ENCODE measurements at regions not wholly inside any gene's neighbourhood (a gene's known extent, or its start where the extent isn't known, plus 50 kb on each side); places are given as distances from the start of the nearest gene placed in this dataset.
"Not testable (repeated sequence)": the region's sequence is repeated elsewhere in the genome, so short reads cannot be mapped to it uniquely, and the experiment has no call there.

- WGBS, 10 experiments = 0 to 100% (median 60%) methylated on average over 1 to 6 of the region's 8 CpGs
- H3K4me1 ChIP-seq (replicated peaks in 1 of 2); H3K4me3 ChIP-seq; H3K27ac ChIP-seq; ATAC-seq (replicated peaks in 6 of 8); in situ Hi-C loops (cut with MboI; ENCODE audit: low pct_unique_long_range_greater_than_20kb in 2 of 9, low sequenced_read_pairs in 9 of 9, unreplicated experiment in 9 of 9): not testable (repeated sequence)
Measured at GRCh38 chr1:95167503-95167902, 50.3 kb downstream of the TLCD4 start.

- ATAC-seq (replicated peaks in 6 of 8) = no peak
- Histone ChIP-seq H3K4me3 (no peak overlapping the region), H3K27ac (no peak overlapping the region), H3K4me1 (replicated peaks in 1 of 2) (no peaks in the 10 kb centered on the region)
- WGBS, 10 experiments = 79 to 100% (median 96%) methylated on average over 2 of the region's 2 CpGs; no CpG with 5 or more reads in 4 of the 10 experiments
- in situ Hi-C loops (cut with MboI; ENCODE audit: low pct_unique_long_range_greater_than_20kb in 2 of 9, low sequenced_read_pairs in 9 of 9, unreplicated experiment in 9 of 9) = no loop called here
Measured at GRCh38 chr1:95168028-95168427, 50.9 kb downstream of the TLCD4 start.

- in situ Hi-C loops (cut with MboI; ENCODE audit: low pct_unique_long_range_greater_than_20kb in 2 of 9, low sequenced_read_pairs in 9 of 9, unreplicated experiment in 9 of 9) = no loop called here
- H3K27ac ChIP-seq = no peak overlapping the region
- whole genome bisulfite sequencing, 10 experiments = 40 to 100% (median 92%) methylated on average over 1 to 5 of the region's 5 CpGs; no CpG with 5 or more reads in 1 of the 10 experiments
- no peaks in the 10 kb centered on the region for H3K4me1 ChIP-seq (replicated peaks in 1 of 2)
- no peak for ATAC-seq (replicated peaks in 6 of 8)
- H3K4me3 ChIP-seq = no peak overlapping the region
Measured at GRCh38 chr1:95168761-95169351, 51.7 kb downstream of the TLCD4 start.

GRCh38 chr1:95169548-95169947 is 52.4 kb downstream of the TLCD4 start:
- Histone ChIP-seq H3K4me3 (no peak overlapping the region), H3K4me1 (replicated peaks in 1 of 2) (no peaks in the 10 kb centered on the region), H3K27ac (no peak overlapping the region)
- in situ Hi-C loops (cut with MboI; ENCODE audit: low pct_unique_long_range_greater_than_20kb in 2 of 9, low sequenced_read_pairs in 9 of 9, unreplicated experiment in 9 of 9) = no loop called here
- 57 to 97% (median 85%) methylated on average over 1 to 2 of the region's 2 CpGs; no CpG with 5 or more reads in 1 of the 10 experiments for WGBS, 10 experiments
- ATAC-seq (replicated peaks in 6 of 8) = peak in 2 of 8 experiments; percentile 65 to 87

DNA sequence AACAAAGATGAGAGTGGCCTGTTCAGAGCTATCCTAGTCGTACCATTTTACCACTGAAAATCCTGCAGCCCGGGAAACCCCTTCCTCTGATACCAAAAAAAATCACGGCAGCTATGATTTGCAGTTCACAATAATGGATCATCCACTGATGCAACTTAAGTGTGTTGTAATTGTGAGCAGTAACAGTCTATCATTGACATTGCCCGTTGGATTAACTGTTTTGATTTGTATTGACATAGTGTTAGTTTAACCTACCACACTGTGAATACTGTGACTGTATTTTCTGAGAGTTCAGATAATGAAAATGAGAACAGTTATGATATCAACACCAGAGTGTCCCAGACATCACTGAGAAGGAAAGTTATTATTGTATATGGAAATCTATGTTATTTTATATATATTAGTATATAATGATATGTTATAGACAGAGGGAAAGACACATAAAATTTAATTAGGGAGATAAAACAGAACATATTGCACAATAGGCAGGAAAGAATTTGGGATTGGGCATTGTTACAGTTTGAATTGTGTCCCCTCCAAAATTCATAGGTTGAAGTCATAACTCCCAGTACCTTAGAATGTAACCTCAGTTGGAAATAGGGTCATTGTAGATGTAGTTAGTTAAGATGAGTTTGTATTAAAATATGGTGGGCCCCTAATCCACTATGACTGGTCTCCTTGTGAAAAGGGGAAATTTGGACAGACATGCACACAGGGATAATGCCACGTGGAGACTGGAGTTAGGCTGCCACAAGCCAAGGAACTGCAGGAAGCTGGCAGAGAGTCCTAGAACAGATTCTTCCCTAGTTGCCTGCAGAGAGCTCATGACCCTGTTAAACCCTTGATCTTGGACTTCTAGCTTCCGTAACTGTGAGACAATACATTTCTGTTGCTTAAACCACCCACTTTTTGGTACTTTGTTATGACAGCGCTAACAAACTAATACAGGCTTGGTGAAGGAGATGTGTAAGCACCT is 54.4 kb downstream of the TLCD4 start:
- no peak overlapping the region for H3K27ac ChIP-seq
- in situ Hi-C loops (cut with MboI; ENCODE audit: low pct_unique_long_range_greater_than_20kb in 2 of 9, low sequenced_read_pairs in 9 of 9, unreplicated experiment in 9 of 9) = no loop called here
- H3K4me3 ChIP-seq = no peak overlapping the region
- no peak for ATAC-seq (replicated peaks in 6 of 8)
- no peaks in the 10 kb centered on the region for H3K4me1 ChIP-seq (replicated peaks in 1 of 2)
- WGBS, 10 experiments = 40 to 100% (median 80%) methylated on average over 1 to 7 of the region's 7 CpGs

DNA sequence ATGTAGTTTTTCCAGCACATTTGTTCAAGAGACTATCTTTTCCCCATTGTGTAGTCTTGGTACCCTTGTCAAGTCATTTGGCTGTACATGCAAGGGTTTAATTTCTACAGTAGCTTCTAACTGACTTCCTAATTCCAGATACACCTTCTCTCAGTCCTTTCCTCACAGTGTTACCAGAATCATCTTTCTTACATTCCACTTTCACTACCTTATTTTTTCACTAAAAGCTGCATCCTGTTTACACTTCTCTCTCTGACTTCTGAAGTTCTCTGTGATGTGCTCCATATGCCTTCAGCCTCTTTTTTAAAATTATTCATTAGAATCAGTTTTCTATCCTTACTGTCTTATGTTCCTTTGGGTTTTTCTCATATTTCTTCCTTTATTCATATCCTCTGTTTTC is 57.1 kb upstream of the RWDD3 start:
- ATAC-seq (replicated peaks in 6 of 8) = no peak
- in situ Hi-C loops (cut with MboI; ENCODE audit: low pct_unique_long_range_greater_than_20kb in 2 of 9, low sequenced_read_pairs in 9 of 9, unreplicated experiment in 9 of 9) = no loop called here
- H3K4me3 ChIP-seq = no peak overlapping the region
- H3K27ac ChIP-seq = no peak overlapping the region
- no peaks in the 10 kb centered on the region for H3K4me1 ChIP-seq (replicated peaks in 1 of 2)

DNA sequence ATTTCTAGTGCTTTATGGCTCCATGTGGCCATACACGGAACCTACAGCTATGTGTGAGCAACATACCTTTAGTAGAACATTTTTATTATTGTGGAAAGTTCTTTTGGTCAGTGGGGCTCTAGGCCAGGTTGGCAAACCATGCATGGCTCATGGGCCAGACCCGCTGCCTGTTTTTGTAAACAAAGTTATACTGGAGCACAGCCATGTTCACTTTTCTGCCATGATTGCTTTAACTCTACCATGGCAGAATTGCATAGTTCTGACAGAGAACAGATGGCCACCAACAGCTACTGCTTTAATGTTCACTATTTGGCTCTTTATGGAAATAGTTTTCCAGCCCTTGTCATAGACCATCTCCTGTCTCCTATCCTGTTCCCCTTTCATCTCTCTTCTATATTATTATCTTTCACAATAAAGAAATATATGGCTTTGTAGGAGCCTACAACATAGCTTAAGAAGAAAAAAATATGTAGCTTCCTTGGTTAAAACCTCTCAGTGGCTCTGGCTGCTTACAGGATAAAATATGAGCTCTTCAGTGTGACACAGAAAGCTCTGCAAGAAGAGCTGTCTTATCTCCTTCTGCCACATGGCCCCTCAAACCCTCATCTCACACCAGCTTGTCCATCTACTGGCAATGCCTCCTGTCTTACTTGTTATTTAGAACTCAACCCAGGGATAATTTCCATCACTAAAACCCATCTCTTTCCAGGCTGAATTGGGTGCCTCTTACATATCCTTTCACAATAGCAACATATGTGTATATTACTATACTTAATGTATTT is 54.6 kb upstream of the RWDD3 start:
- in situ Hi-C loops (cut with MboI; ENCODE audit: low pct_unique_long_range_greater_than_20kb in 2 of 9, low sequenced_read_pairs in 9 of 9, unreplicated experiment in 9 of 9) = no loop called here
- Histone ChIP-seq H3K4me1 (replicated peaks in 1 of 2) (no peaks in the 10 kb centered on the region), H3K27ac (no peak overlapping the region), H3K4me3 (no peak overlapping the region)
- ATAC-seq (replicated peaks in 6 of 8) = no peak
- 20 to 100% (median 86%) methylated on average over 1 to 2 of the region's 2 CpGs; no CpG with 5 or more reads in 2 of the 10 experiments for WGBS, 10 experiments

DNA sequence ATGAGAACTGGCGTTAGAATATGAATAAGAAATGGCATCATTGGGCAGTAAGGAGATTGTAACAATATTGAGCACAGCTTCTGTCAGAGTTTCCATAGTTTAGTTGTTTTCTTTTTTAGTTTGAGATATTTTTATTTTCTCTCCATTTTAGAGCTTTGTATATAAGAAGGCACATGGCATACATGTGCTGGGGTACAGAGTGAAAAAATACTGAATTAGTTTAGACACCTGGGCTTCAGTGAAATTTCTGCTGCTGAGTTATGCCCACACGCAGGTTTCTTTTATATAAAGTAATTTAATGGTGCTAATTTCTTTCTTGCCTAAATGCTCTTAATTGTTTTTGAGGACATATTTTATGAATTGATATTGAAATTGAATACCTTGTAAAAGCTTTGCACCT is 53.6 kb upstream of the RWDD3 start:
- Histone ChIP-seq H3K4me3 (no peak overlapping the region), H3K27ac (no peak overlapping the region), H3K4me1 (replicated peaks in 1 of 2) (no peaks in the 10 kb centered on the region)
- in situ Hi-C loops (cut with MboI; ENCODE audit: low pct_unique_long_range_greater_than_20kb in 2 of 9, low sequenced_read_pairs in 9 of 9, unreplicated experiment in 9 of 9) = no loop called here
- 17 to 100% (median 79%) methylated on average over 2 of the region's 2 CpGs for WGBS, 10 experiments
- ATAC-seq (replicated peaks in 6 of 8) = no peak

GRCh38 chr1:95181096-95181495 is 52.9 kb upstream of the RWDD3 start:
- H3K27ac ChIP-seq = no peak overlapping the region
- in situ Hi-C loops (cut with MboI; ENCODE audit: low pct_unique_long_range_greater_than_20kb in 2 of 9, low sequenced_read_pairs in 9 of 9, unreplicated experiment in 9 of 9) = no loop called here
- no peak for ATAC-seq (replicated peaks in 6 of 8)
- no peaks in the 10 kb centered on the region for H3K4me1 ChIP-seq (replicated peaks in 1 of 2)
- H3K4me3 ChIP-seq = no peak overlapping the region

- Histone ChIP-seq H3K4me1 (replicated peaks in 1 of 2) (no peaks in the 10 kb centered on the region), H3K4me3 (no peak overlapping the region), H3K27ac (no peak overlapping the region)
- in situ Hi-C loops (cut with MboI; ENCODE audit: low pct_unique_long_range_greater_than_20kb in 2 of 9, low sequenced_read_pairs in 9 of 9, unreplicated experiment in 9 of 9) = no loop called here
- no peak for ATAC-seq (replicated peaks in 6 of 8)
Measured at GRCh38 chr1:95183952-95184351, 50.1 kb upstream of the RWDD3 start.
